22Rv1 (cell line): ENCODE measurements at regions not wholly inside any gene's neighbourhood (a gene's known extent, or its start where the extent isn't known, plus 50 kb on each side); places are given as distances from the start of the nearest gene placed in this dataset.

Experiments used
- H3K27ac ChIP-seq: fragments of 450-650 bp; 2 replicates; pipeline ENCODE4 v1.5.1; 2017
- ZFX ChIP-seq: fragments of 450-650 bp; IDR thresholded peaks from 2 replicates; pipeline ENCODE4 v1.6.1; 2017; ENCODE audit warnings: antibody characterized with exemption, borderline replicate concordance
- TF ChIP-seq, protein P1 (sequence below): fragments of 450-650 bp; IDR thresholded peaks from 2 replicates; pipeline ENCODE4 v1.5.1; 2017; ENCODE audit warnings: mild to moderate bottlenecking

DNA sequence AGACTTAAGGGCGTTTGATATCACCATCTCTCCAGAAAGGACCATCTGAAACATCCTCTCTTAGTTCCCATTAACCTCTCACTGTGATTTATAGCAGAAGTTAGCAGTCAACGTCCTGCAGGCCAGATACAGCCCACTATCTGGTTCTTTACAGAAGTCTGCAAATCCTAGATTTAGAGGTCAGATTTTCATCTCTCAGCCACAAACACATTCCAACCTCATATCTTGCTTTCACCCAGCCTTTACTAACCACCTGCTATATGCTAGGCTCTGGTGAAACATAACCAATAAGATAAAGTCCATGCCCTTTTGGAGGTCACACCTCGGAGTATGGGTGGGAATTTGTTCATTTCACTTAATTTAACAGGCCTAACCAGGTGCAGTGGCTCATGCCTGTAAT is 76.8 kb upstream of the CACNA1A start:
- TF ChIP-seq ZFX = no peak
- TF ChIP-seq, protein P1, sequence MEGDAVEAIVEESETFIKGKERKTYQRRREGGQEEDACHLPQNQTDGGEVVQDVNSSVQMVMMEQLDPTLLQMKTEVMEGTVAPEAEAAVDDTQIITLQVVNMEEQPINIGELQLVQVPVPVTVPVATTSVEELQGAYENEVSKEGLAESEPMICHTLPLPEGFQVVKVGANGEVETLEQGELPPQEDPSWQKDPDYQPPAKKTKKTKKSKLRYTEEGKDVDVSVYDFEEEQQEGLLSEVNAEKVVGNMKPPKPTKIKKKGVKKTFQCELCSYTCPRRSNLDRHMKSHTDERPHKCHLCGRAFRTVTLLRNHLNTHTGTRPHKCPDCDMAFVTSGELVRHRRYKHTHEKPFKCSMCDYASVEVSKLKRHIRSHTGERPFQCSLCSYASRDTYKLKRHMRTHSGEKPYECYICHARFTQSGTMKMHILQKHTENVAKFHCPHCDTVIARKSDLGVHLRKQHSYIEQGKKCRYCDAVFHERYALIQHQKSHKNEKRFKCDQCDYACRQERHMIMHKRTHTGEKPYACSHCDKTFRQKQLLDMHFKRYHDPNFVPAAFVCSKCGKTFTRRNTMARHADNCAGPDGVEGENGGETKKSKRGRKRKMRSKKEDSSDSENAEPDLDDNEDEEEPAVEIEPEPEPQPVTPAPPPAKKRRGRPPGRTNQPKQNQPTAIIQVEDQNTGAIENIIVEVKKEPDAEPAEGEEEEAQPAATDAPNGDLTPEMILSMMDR = no peak
- no peak overlapping the region for H3K27ac ChIP-seq

DNA sequence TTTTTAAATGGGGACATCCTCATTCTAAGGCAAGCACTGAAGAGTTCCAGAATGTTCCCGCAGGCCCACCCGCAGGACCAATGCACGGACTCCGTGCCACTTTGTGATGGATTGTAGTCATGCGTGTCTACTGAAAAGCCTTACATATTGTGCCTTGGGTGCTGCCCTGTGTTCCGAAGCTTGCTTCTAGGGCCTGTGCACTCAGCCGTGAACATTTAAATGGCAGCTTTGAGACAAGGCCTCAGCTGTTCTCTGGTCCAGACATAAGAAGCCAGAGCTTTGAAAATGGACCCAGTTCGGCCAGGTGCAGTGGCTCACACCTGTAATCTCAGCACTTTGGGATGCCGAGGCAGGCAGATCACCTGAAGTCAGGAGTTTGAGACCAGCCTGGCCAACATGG is 75.3 kb upstream of the CACNA1A start:
- TF ChIP-seq, protein P1 = no peak
- TF ChIP-seq ZFX = no peak

DNA sequence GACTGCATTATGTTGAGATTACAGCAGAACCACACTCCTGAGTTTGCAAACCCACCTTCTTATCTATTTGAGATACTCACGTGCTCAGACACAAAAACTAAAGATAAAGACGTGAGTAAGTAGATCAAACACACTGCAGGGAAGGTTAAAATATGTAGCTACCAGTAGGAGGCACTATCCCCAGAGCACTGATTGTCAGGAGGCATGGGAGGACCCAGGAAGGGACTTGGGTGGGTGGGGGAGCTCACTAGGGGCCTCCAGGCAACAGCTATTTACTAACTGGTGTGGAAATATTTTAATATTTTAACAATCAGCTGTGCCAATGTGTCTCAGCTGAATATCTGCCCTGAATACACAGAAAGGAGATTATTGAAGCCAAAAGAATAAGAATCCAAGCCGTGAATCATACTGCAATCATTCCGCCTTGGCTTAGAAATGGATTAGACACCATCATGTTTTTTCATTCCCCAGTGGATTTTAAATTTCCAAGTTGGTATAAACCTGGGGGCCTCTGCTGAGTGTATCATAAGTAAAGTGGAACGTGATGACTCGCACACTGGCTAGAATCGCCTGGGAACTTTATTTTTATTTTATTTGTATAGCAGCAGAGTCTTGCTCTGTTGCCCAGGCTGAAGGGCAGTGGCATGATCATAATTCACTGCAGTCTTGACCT is 73.2 kb upstream of the CACNA1A start:
- H3K27ac ChIP-seq = no peak overlapping the region
- no peak for TF ChIP-seq ZFX
- TF ChIP-seq, protein P1 = peak; percentile 18; the same call in 1 of the 2 replicates

More for the DNA sequence above, 75.3 kb upstream of the CACNA1A start:
- H3K27ac ChIP-seq = no peak overlapping the region

DNA sequence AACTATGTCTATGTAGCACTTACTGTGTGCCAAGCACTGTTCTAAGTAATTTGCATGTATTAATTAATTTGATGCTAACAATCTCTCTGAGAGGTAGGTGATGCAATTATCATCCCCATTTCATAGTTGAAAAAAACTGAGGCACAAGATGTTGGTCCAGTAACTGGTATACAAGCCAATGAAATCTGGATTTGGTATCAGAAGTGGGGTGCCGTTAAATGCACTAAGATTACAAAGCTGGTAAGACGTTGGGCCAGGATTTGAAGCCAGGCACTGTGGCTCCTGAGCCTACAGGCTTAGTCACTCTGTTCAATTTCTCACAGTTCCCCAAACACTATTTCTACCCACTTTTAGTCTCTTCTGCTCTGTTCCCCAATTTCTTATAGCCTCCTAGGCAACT is 70.4 kb upstream of the CACNA1A start:
- no peak overlapping the region for H3K27ac ChIP-seq
- TF ChIP-seq ZFX = no peak
- TF ChIP-seq, protein P1 = no peak

DNA sequence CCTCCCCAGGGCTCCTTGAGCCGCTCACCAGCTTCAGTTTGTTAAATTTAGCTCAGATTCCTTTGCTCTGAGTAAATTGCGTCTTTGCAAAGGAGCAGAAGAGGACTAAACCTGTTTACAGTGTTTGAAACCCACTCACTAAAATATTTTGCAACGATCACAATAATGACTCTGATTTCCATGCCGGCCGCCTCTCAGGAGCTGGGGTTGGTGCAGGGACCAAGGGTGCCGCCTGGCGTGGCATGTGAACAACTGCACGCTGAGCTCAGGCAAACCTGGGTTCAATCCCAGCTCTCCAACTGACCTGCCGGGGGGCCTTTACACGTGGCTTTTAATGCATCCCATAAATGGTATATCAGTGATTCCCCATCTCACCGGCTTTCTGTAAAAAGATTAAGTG is 68.7 kb upstream of the CACNA1A start:
- H3K27ac ChIP-seq = no peak overlapping the region
- TF ChIP-seq, protein P1 = peak; percentile 65
- no peak for TF ChIP-seq ZFX

DNA sequence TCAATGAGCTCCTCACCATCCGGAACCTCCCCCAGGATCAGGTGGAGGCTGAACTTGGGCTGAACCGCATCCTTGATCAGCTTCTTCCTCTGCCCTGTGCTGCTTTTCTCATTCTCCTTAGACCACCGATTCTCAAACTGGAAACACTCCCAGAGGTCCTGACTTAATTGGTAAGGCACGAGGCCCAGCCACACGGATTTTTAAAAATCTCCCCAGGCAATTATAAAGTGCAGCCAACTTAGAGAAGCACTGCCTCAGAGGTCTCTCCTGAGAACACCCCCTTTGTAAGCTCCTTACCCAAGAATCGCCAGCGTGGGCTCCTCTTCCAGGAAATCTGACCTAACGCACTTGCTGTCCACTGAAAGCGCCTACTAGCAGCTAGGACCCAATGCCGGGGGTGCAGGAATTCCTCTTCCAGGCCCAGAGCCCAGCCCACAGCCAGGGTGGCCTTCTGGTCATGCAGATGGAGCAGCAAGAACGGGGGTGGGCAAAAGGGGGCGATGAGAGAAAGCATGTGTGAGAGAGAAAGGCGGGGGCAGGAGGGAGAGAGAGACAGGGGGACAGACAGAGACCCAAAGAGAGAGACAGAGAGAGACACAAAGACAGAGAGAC is 66.9 kb upstream of the CACNA1A start:
- no peak for TF ChIP-seq ZFX
- TF ChIP-seq, protein P1 = no peak
- H3K27ac ChIP-seq = no peak overlapping the region

DNA sequence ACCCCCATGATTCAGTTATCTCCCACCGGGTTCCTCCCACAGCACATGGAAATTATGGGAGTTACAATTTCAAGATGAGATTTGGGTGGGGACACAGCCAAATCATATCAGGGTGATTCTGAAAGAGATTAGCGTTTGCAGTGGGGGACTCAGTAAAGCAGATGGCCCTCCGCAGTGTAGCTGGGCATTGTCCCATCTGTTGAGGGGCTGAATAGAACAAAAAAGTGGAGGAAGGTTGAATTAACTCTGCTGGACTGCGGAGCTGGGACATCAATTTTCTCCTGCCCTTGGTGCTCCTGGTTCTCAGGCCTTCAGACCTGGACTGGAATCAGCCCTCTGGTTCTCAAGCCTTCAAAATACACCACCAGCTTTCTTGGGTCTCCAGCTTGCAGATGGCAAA is 55.2 kb upstream of the CACNA1A start:
- no peak overlapping the region for H3K27ac ChIP-seq
- no peak for TF ChIP-seq ZFX
